NCI-H82 treated with DMSO at 0.1 percent for 48 hours (cell line): ENCODE measurements at regions not wholly inside any gene's neighbourhood (a gene's known extent, or its start where the extent isn't known, plus 50 kb on each side); places are given as distances from the start of the nearest gene placed in this dataset.

Experiments used
- DNase-seq: peaks from one replicate; lab custom pipeline; 2025; ENCODE audit not compliant: unreplicated experiment; lab: John Stamatoyannopoulos, UW

DNA sequence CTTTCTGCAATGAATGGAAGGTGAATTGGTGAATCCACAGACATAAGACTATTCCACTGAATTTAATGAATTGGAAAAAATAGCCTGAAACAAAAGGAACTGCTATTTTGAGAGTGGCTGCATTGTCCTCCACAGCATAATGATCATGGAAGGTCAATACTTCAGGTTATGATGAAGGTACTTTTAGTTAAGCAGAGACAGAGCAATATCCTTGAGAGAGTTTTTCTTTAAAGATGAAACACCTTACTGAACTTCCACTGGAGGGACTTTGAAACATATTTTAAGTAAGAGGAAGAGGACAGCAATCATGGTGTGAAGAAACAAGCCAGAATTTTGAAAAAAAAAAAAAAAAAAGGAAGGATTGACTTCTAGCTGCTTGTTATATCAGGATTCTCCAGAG, 68.8 kb upstream of the DPP10 start:
- DNase-seq, result no peak

DNA sequence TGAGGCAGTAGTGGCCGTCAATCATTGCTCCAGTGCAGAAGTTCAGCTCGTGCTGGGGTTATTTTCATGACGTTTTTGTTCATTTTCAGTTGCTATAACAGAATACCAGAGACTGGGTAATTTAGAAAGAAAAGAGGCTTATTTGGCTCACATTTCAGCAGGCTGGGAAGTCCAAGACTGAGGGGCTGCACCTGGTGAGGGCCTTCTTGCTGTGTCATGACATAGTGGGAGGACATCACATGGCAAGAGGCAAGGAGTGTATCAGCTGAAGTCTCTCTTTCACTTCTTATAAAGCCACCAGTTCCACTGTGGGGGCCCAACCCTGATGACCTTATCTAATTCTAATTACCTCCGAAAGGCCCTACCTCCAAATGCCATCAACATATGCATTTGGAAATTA, 58.0 kb upstream of the DPP10 start:
- no peak for DNase-seq

DNA sequence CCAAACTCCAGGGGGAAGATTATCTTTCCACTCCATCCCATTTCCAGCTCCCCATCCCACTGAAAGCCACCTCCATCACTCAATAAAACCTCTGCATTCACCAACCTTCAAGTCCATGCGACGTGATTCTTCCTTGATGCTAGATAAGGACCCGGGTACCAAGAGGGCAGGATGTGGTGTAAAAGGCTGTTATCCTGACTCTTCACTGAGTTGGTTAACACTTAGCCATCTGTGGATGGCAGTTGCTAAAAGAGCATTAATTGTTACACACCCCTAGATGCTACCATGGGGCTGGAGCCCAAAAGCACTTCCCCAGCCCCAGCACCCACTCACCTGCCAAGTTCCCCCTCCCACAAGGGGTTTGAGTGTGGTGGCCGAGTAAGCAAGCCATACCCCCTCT, 53.4 kb upstream of the DPP10 start:
- DNase-seq, result no peak
